GM13977 (cell line): ENCODE measurements at regions not wholly inside any gene's neighbourhood (a gene's known extent, or its start where the extent isn't known, plus 50 kb on each side); places are given as distances from the start of the nearest gene placed in this dataset.
"Not testable (repeated sequence)": the region's sequence is repeated elsewhere in the genome, so short reads cannot be mapped to it uniquely, and the experiment has no call there.

Experiments
- DNase-seq: peaks from one replicate; pipeline ENCODE4 v3.0.0; 2012; ENCODE audit warnings: low spot score
- CTCF ChIP-seq: IDR thresholded peaks from 2 replicates; pipeline ENCODE4 v1.5.1; 2012; ENCODE audit warnings: mild to moderate bottlenecking, control low read depth; ENCODE audit not compliant: insufficient read depth; ENCODE audit errors: extremely low read depth, missing control alignments
- in situ Hi-C: fragments of 300-500 bp; cut with MboI; formaldehyde crosslinking; loops from one replicate; pipeline ENCODE4 v1.12.0; 2022; ENCODE audit warnings: low sequenced_read_pairs, low pct_unique_long_range_greater_than_20kb, mixed read lengths, inconsistent platforms; ENCODE audit not compliant: unreplicated experiment

DNA sequence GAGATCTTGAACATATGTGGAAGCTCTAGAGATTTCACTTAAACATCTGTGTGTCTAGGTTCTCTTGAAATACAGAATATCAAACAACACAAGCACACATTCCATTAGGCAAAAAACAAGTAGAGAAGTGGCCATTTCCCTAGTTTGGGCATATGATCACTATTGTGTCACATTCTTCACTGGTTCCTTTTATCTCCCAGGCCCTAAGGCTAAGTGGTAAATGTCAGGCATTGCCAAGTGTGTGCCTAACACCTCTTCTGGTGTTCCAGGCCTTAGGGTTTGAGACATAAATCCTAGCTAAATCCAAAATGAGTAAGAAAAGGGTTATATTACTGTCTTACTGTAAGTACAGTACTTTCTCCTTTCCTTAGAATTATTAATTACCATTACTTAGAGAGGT, 880.1 kb downstream of the PDCD6IP start:
- in situ Hi-C loops: loop anchor here (25.0 kb wide), 1 partner anchor 791 kb away; no protein-coding TSS in a partner anchor

DNA sequence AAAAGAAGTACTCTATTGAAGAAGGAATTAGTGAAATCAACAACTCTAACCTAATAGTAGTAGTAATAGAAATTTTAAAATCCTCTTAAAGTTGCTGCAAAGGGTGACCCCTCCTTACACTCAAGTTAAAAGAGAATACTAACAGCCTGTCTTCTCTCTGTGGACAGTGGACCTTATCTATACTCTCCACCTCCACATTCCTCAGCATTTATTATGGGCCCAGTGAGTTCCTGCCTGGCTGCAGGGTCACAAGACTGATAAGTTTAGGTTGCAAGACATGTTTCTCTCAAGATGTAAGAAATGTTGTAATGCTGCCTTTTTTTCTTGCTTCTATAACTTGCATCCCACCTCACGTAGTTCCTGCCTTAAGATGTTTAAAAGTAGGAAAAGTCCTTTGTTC, 880.6 kb downstream of the PDCD6IP start:
- DNase-seq: not testable (repeated sequence)
- in situ Hi-C loops: loop anchor here (25.0 kb wide), 1 partner anchor 792 kb away; no protein-coding TSS in a partner anchor

More for the DNA sequence above, 880.1 kb downstream of the PDCD6IP start:
- no peak for TF ChIP-seq CTCF
- no peak for DNase-seq

DNA sequence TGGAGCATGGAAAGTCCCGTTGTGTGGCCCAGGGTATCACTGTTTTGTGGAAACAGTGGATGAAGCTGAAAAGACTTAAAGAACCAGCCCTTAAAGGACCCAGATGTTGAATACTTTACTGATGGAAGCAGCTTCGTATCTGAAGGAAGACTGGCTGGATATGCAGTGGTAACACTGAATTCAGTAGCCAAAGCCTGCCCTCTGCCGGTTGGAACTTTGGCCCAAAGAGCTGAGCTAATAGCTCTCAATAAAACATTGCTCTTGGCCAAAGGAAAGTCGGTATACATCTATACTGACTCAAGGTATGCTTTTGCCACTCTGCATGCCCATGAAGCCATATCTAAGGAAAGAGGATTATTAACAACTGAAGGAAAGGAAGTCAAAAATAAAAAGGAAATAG, 885.4 kb downstream of the PDCD6IP start:
- peak; percentile 10 for DNase-seq
- peak; percentile 74 for TF ChIP-seq CTCF
- in situ Hi-C loops: loop anchor here (25.0 kb wide), 1 partner anchor 797 kb away; no protein-coding TSS in a partner anchor

DNA sequence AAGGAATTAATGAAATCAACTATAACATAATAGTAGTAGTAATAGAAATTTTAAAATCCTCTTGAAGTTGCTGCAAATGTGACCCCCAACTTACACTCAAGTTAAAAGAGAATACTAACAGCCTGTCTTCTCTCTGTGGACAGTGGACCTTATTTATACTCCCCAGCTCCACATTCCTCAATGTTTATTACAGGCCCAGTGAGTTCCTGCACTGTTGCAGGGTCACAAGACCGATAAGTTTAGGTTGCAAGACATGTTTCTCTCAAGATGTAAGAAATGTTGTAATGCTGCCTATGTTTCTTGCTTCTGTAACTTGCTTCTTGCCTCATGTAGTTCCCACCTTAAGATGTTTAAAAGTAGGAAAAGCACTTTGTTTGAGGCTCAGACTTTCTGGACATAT, 888.1 kb downstream of the PDCD6IP start:
- no peak for TF ChIP-seq CTCF
- in situ Hi-C loops: loop anchor here (25.0 kb wide), 1 partner anchor 799 kb away; no protein-coding TSS in a partner anchor

DNA sequence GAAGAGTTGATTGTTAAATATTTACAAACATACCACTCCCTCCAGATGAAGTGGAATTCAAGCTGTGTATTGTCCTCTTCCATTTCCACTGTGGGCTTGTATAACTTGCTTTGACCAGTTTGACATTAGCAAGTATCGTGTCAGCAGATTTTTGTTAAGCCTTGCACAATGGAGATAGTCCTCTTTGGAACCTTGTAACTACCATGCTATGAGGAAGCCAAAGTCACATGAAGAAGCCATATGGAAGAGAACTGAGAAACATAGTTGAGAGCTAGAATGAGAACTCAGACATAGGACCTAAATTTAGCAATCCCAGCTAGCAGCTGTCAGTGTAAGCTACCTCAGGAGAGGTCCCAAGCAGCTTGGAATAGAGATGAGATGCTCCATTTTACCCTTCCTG, 889.2 kb downstream of the PDCD6IP start:
- in situ Hi-C loops: loop anchor here (25.0 kb wide), 1 partner anchor 800 kb away; no protein-coding TSS in a partner anchor
- TF ChIP-seq CTCF: no peak
- no peak for DNase-seq

More for the DNA sequence above, 888.1 kb downstream of the PDCD6IP start:
- DNase-seq: no peak

DNA sequence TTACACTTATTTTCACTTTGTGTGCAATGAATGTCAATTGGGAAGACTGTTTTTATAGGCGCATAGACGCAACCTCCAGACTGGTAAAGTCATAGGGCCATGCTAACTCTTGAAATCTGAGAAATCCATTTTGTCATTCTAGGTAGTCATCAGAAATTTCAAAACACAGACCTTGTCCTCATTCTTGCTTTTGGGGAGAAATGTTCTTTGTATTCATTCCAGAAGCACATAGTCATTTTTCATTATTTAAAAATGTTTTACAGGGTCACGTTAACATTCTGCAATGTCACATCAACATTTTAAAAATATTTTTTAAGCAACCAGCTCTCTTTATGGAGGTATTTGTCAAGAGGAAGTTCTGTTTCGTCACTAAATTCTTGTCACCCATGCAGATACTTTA, 898.4 kb downstream of the PDCD6IP start:
- in situ Hi-C loops: loop anchor here (25.0 kb wide), 1 partner anchor 810 kb away; no protein-coding TSS in a partner anchor
- no peak for TF ChIP-seq CTCF
- DNase-seq: no peak

- DNase-seq: no peak
- in situ Hi-C loops: no loop called here
- no peak for TF ChIP-seq CTCF
These were observed 904.6 kb downstream of the PDCD6IP start for GRCh38 chr3:34703053-34703452.
